Small intestine (tissue), 7 donors: ENCODE measurements at regions not wholly inside any gene's neighbourhood (a gene's known extent, or its start where the extent isn't known, plus 50 kb on each side); places are given as distances from the start of the nearest gene placed in this dataset.
"Not testable (repeated sequence)": the region's sequence is repeated elsewhere in the genome, so short reads cannot be mapped to it uniquely, and the experiment has no call there.

Experiments
- DNase-seq, 2 donors: peaks; one replicate each; pipeline versions ENCODE4 v3.0.0 to v3.0.0-alpha.2; 2013
- FAIRE-seq: peaks from 2 replicates; lab custom pipeline; 2012; peaks lifted over from hg19 to GRCh38; lab: Jason Lieb, UNC
- H3K27ac ChIP-seq, 3 donors: one replicate each; pipeline ENCODE4 v1.5.1; 2013; ENCODE audit warnings: low read length in 2 of 3, mild to moderate bottlenecking in 2 of 3, control low read depth in 1 of 3, inconsistent platforms in 1 of 3, low read depth in 1 of 3, moderate library complexity in 1 of 3
- H3K27me3 ChIP-seq, 3 donors: one replicate each; pipeline ENCODE4 v1.6.1; 2013; ENCODE audit warnings: low read length in 3 of 3, inconsistent platforms in 1 of 3; ENCODE audit not compliant: control insufficient read depth in 3 of 3, insufficient read depth in 3 of 3
- H3K36me3 ChIP-seq, 3 donors: one replicate each; pipeline ENCODE4 v1.6.1; 2013; ENCODE audit warnings: low read length in 3 of 3, inconsistent platforms in 1 of 3, low read depth in 1 of 3, mild to moderate bottlenecking in 1 of 3, moderate library complexity in 1 of 3; ENCODE audit not compliant: control insufficient read depth in 3 of 3, insufficient read depth in 2 of 3
- H3K4me1 ChIP-seq, 3 donors: one replicate each; pipeline ENCODE4 v1.6.1; 2013; ENCODE audit warnings: low read length in 2 of 3, inconsistent platforms in 1 of 3, low read depth in 1 of 3, mild to moderate bottlenecking in 1 of 3, moderate library complexity in 1 of 3; ENCODE audit not compliant: control insufficient read depth in 3 of 3, insufficient read depth in 2 of 3
- H3K4me3 ChIP-seq, 3 donors: one replicate each; pipeline ENCODE4 v1.5.1; 2013; ENCODE audit warnings: low read length in 3 of 3, control low read depth in 1 of 3, inconsistent platforms in 1 of 3, low read depth in 1 of 3, mild to moderate bottlenecking in 1 of 3, moderate library complexity in 1 of 3
- H3K9me3 ChIP-seq, 2 donors: one replicate each; pipeline ENCODE4 v1.6.1; 2013; ENCODE audit warnings: low read depth in 1 of 2, low read length in 1 of 2; ENCODE audit not compliant: control insufficient read depth in 2 of 2, insufficient read depth in 1 of 2
- WGBS, 3 donors: extraction: QIAGEN DNeasy Blood & Tissue Kit; methylation state at CpG; one replicate each; pipeline ENCODE4 v1.1.7; 2013; 5-methylcytosine and 5-hydroxymethylcytosine counted together
- donor health status: healthy with polysubstance abuse.
- donor health status: control.
- donor health status: control.
- donor health status: Bipolar disorder and iron deficiency.
- donor health status: healthy.

DNA sequence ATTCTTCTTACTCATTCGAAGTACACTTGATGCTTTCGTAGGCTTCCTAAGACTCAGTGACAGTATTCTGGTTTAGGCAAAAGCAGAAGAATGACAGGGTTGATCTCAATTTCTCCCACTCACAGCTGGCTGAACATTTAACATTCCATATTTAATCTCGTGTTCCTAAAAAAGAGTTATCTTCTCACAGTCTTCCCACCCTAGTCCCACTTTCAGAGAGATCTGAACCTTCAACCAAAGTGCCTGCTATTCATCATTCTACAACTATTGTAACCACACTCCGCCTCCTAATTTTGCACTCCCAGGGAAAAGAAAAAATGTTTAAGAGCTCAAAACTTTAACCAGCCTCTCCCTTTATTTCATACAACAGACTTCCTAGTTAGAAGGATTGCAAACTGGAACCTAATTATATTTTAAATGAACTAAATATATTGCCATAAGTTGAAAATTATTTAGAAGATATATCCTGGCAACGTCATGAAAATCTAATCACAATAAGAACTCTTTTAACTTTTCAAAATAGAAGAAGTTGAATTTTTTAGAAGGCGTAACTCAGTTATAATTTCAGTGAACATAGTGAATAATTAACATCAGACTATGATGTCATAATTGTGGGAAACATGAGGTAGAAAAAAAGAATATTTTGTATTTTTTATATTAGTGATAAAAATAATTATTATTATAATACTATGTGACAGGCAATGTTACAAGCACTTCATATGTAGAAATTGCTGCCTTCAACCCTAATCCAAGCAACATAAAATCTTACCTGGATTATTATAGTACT lies 540.9 kb upstream of the ADGRL2 start:
- DNase-seq: no peak
- no peaks in the 10 kb centered on the region for H3K36me3 ChIP-seq
- no peak overlapping the region for H3K4me3 ChIP-seq
- no peak for FAIRE-seq
- H3K27ac ChIP-seq: no peak overlapping the region
- H3K27me3 ChIP-seq: no peaks in the 10 kb centered on the region
- WGBS, 3 donors: 84 to 96% (median 86%) methylated on average over 6 of the region's 6 CpGs
- no peaks in the 10 kb centered on the region for H3K9me3 ChIP-seq
- no peaks in the 10 kb centered on the region for H3K4me1 ChIP-seq

DNA sequence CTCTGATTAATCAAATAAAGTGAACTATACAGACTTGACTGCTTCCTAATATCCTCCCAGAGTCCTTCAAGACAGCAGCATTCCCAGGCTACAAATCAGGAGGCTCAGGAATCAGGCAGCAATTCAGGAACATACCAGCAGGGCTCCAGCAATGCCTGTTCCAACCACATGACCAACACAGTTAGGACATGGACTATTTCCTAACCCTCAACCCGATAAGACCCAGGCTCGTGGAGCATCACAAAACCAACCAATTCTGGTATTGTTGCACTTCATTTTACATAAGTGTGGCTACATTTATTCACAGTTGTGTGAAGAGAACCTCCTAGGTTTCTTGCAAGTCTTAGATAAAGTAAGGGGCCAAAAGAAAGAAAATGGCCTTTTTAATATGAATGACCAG lies 546.2 kb upstream of the ADGRL2 start:
- Histone ChIP-seq H3K4me3 (no peak overlapping the region), H3K9me3 (no peaks in the 10 kb centered on the region), H3K27ac (no peak overlapping the region), H3K36me3 (no peaks in the 10 kb centered on the region), H3K27me3 (no peaks in the 10 kb centered on the region), H3K4me1 (no peaks in the 10 kb centered on the region)
- WGBS, 3 donors: 80 to 94% (median 84%) methylated on average over 2 of the region's 2 CpGs
- FAIRE-seq (no peak), DNase-seq (no peak)

DNA sequence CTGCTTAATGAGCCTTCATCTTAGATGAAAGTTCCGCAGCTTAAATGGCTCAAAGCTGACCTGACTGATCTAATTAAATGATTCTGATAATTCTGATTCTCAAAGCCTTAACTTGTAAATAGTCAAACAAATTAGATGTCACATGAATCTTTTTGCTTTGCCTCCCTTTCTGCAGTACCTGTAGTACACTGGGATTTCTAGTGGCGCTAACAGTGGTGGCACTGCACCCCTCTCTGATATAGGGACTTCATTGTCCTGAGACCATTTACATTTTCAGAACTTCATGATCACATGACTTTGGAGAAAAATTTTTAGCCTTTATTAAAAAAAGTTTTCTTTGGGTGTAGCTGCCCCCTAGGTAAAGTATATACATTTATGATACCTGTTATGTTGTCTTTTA lies 546.7 kb upstream of the ADGRL2 start:
- DNase-seq (no peak), FAIRE-seq (no peak)
- H3K36me3 ChIP-seq: no peaks in the 10 kb centered on the region
- no peaks in the 10 kb centered on the region for H3K9me3 ChIP-seq
- WGBS, 3 donors: 92 to 96% (median 96%) methylated on average over 2 of the region's 2 CpGs
- H3K4me3 ChIP-seq: no peak overlapping the region
- H3K27ac ChIP-seq: no peak overlapping the region
- no peaks in the 10 kb centered on the region for H3K27me3 ChIP-seq
- no peaks in the 10 kb centered on the region for H3K4me1 ChIP-seq

DNA sequence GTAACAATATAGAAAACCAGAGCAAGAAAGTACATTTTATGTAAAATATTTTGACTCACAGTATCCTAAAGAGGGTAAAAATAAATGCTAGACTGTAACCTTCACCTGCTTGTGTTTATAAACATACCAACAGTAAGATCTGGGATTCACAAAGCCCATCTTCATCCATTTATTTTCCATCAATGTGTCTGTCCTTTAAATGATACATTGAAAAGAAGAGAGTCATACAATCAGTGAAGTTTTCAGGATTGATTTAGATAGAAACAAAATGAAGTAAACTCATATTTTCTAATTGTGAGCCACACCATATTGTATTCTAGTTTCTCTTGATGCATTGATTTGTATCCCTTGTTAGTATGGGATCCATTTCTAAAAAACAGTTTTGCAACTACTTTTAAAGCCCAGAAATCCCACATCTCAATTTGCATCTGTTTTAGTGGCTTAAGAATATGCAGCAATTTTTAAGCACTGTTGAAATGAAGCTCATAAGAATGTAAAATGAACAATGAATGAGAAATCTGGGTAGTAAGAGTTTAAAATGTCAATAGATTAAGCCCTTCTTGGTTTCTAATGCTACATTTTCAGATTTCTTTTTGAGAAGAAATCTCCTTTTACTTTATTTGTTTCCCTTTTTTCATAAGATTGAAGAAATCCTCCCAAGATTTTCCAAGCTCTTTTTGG lies 548.1 kb upstream of the ADGRL2 start:
- H3K9me3 ChIP-seq: no peaks in the 10 kb centered on the region

DNA sequence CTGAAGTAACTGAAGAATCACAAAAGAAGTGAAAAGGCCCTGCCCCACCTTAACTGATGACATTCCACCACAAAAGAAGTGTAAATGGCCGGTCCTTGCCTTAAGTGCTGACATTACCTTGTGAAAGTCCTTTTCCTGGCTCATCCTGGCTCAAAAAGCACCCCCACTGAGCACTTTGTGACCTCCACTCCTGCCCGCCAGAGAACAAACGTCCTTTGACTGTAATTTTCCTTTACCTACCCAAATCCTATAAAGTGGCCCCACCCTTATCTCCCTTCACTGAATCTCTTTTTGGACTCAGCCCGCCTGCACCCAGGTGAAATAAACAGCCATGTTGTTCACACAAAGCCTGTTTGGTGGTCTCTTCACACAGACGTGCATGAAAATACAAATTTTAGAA lies 549.9 kb upstream of the ADGRL2 start:
- H3K27me3 ChIP-seq, H3K9me3 ChIP-seq, DNase-seq, H3K27ac ChIP-seq, H3K36me3 ChIP-seq, H3K4me1 ChIP-seq, FAIRE-seq, H3K4me3 ChIP-seq: not testable (repeated sequence)
- 75 to 86% (median 85%) methylated on average over 4 of the region's 5 CpGs for WGBS, 3 donors

More for the DNA sequence above, 548.1 kb upstream of the ADGRL2 start:
- no peaks in the 10 kb centered on the region for H3K4me1 ChIP-seq
- DNase-seq: no peak
- FAIRE-seq: no peak
- no peaks in the 10 kb centered on the region for H3K27me3 ChIP-seq
- H3K36me3 ChIP-seq: no peaks in the 10 kb centered on the region
- H3K4me3 ChIP-seq: no peak overlapping the region
- H3K27ac ChIP-seq: no peak overlapping the region

DNA sequence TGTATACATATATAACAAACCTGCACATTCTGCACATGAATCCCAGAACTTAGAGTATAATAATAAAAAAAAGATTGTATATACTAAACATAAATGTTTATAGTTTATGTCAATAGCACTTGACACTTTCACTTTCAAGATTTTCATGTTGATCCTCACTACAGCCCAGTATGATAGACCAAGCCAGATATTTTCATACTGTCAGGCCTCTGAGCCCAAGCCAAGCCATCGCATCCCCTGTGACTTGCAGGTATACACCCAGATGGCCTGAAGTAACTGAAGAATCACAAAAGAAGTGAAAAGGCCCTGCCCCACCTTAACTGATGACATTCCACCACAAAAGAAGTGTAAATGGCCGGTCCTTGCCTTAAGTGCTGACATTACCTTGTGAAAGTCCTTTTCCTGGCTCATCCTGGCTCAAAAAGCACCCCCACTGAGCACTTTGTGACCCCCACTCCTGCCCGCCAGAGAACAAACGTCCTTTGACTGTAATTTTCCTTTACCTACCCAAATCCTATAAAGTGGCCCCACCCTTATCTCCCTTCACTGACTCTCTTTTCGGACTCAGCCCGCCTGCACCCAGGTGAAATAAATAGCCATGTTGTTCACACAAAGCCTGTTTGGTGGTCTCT lies 555.5 kb upstream of the ADGRL2 start:
- not testable (repeated sequence) for H3K4me1 ChIP-seq, DNase-seq, H3K9me3 ChIP-seq, H3K27me3 ChIP-seq, FAIRE-seq, H3K4me3 ChIP-seq, H3K36me3 ChIP-seq, H3K27ac ChIP-seq
- 82 to 89% (median 82%) methylated on average over 5 of the region's 6 CpGs for WGBS, 3 donors

DNA sequence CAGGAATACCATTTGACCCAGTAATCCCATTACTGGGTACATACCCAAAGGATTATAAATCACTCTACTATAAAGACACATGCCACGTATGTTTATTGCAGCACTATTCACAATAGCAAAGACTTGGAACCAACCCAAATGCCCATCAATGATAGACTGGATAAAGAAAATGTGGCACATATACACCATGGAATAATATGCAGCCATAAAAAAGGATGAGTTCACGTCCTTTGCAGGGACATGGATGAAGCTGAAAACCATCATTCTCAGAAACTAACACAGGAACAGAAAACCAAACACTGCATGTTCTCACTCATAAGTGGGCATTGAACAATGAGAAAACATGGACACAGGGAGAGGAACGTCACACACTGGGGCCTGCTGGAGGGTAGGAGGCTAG lies 556.1 kb upstream of the ADGRL2 start:
- not testable (repeated sequence) for FAIRE-seq, H3K27ac ChIP-seq, H3K9me3 ChIP-seq, H3K4me1 ChIP-seq, H3K36me3 ChIP-seq, H3K27me3 ChIP-seq, H3K4me3 ChIP-seq, DNase-seq
- 71 to 81% (median 80%) methylated on average over 3 of the region's 3 CpGs for WGBS, 3 donors

DNA sequence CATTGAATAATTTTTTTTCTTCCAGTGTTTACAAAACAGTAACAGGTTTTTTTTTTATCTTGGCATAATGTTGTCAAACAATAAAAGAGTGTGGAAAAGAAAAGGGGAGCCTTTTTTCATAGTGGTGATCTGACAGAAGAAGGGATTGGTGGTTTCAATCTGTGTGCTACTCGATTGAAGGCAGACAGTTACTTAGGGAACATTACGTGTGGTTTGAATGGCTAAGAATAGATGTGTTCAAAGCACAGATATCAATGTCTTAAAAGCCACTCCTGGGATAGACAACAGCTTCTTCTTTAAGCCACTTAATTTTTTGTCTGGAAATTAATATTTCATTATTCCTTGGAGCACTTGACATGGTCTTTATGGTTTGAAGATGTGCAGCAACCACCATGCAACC lies 558.6 kb upstream of the ADGRL2 start:
- no peaks in the 10 kb centered on the region for H3K27me3 ChIP-seq
- FAIRE-seq (no peak), DNase-seq (no peak)
- H3K9me3 ChIP-seq: peaks cover 0 to 3% of the 10 kb centered on the region in 2 donors
- H3K27ac ChIP-seq: no peak overlapping the region
- H3K4me3 ChIP-seq: no peak overlapping the region
- WGBS, 3 donors: 75 to 88% (median 86%) methylated on average over 2 of the region's 2 CpGs
- H3K36me3 ChIP-seq: no peaks in the 10 kb centered on the region
- no peaks in the 10 kb centered on the region for H3K4me1 ChIP-seq
